ENCODE measurements at regions not wholly inside any gene's neighbourhood (a gene's known extent, or its start where the extent isn't known, plus 50 kb on each side); places are given as distances from the start of the nearest gene placed in this dataset.

DNA sequence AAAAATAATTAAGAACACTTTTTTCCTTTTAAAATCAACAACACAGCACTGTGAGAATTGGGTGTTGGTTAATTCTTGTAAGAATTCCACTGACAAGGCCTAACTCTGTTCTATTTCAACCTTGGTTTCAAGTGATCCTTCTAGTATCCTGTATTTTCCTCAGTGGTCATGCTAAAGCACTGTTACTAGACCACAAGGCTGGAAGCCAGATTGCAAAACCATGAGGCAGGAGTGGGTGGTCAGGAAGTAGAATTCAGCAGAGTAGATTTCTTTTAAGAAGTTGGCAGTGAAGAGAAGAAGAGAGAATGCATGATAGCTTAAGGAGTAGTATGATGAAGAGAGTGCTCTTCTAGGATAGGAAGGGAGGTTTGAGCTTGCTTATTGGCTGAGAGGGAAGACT lies 71.6 kb upstream of the LEF1 start:
- DNase-seq (ENCODE audit: low spot score in 2 of 2) (no peak), FAIRE-seq (no peak)

DNA sequence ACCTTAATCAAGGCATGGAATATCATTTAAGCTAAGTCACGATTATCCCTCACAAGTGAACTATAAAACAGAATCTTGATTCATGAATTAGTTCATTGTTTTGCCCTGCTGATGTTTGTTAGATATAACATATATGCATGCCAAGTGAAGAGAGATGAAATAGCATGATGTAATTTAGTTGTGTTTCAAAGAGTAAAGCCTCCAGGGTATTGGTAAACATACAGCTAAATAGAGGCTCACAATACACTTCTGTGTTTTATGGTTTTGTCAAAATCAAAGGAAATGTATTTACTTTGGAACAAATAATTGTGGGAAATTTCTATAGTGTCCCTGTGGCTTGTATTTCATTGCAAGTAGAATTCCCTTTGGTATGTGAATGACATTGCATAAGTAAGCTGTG lies 69.0 kb upstream of the LEF1 start:
- FAIRE-seq = no peak
- DNase-seq (ENCODE audit: low spot score in 2 of 2) = no peak

DNA sequence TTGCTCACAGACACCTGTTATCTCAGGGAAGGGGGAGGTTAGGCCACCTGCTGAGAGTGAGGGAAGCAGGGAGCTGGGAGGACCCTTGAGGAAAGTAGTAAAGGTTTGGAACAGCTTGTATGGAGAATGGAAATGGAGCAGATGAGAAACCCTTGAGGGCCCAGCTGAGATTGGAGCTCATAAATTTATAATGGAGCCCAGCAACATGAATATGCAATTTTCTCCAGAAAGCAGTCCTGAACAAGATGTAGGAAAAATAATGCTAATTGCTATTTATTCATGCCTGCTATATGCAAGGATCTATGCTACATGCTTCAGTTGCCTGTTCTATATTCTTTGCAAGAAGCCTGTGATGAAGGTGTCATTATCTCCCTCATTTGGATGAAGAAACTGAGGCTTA lies 67.5 kb upstream of the LEF1 start:
- DNase-seq (ENCODE audit: low spot score in 2 of 2) (no peak), FAIRE-seq (no peak)

DNA sequence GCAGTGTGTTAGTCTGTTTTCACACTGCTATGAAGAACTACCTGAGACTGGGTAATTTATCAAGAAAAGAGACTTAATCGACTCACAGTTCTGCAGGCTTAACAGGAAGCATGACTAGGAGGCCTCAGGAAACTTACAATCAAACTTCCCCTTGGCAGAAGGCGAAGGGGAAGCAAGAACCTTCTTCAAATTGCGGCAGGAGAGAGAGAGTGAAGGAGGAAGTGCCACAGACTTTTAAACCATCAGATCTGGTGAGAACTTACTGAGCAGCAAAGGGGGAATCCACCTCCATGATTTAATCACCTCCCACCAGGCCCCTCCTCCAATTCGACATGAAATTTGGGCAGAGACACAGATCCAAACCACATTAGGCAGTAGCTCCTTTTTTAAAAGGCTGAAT lies 59.2 kb upstream of the LEF1 start:
- FAIRE-seq (no peak), DNase-seq (ENCODE audit: low spot score in 2 of 2) (no peak)

DNA sequence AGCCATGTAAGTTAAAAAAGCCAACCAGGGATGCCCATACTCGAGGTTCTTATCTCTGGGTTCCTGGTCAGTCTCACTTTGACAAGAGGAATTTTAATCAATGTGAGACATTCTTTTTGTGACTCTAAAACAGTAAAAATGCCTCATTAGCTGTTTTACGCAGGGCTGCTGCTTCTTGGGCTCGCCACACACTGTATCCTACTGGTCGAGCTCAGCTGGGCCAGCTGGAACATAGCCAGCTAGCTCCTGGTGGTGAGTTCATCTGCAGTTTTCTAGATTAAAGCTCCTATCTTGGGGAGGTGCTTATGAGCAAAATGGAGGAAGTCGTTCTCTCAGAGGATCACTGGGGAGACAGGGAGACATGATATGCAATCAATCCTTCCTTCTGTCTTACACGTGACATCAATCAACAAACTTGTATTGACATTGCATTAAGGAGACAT lies 55.9 kb upstream of the LEF1 start:
- no peak for FAIRE-seq
- DNase-seq (ENCODE audit: low spot score in 2 of 2) = no peak

DNA sequence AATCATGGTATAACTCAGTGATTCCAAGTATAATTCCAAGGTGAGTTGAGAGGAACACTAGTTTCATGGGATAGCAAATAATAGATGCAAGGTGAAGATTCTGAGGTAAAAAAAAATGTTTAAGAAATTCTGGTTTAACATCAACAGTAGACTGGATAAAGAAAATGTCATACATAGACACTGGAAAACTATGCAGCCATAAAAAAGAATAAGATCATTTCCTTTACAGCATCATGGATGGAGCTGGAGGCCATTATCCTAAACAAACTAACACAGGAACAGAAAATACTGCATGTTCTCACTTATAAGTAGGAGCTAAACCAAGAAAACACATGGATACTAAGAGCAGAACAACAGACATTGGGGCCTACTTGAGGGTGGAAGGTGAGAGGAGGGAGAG lies 54.6 kb upstream of the LEF1 start:
- FAIRE-seq = no peak

DNA sequence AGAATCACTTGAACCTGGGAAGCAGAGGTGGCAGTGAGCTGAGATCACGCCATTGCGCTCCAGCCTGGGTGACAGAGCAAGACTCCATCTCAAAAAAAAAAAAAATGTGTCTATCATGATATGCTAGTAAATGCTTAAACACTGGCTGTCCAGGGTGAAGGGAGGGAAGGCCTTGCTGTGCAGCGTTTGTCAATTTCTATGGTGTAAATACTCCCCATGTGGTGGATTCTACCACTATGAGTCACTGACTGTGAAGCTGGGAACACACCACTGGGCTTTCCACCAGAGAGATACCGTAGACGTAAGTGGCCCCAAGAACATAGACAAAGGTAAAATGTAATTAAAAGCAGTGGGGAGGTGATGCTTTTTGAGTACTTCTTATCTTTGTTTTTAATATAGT lies 51.3 kb upstream of the LEF1 start:
- FAIRE-seq = no peak

More for the DNA sequence above, 54.6 kb upstream of the LEF1 start:
- DNase-seq (ENCODE audit: low spot score in 2 of 2) = no peak

More for the DNA sequence above, 51.3 kb upstream of the LEF1 start:
- DNase-seq (ENCODE audit: low spot score in 2 of 2) = no peak

Measured in frontal cortex (tissue), 3 donors.